WTC11 (cell line): ENCODE measurements at regions not wholly inside any gene's neighbourhood (a gene's known extent, or its start where the extent isn't known, plus 50 kb on each side); places are given as distances from the start of the nearest gene placed in this dataset.

Experiments
- CREM ChIP-seq: sonication (generic); formaldehyde crosslinking; IDR thresholded peaks from 2 replicates; pipeline ENCODE4 v1.8.1; 2022; ENCODE audit warnings: mild to moderate bottlenecking, missing genetic modification reagents, moderate library complexity
- CTCF ChIP-seq: fragments of 200-600 bp; IDR thresholded peaks from 2 replicates; pipeline ENCODE4 v1.8.0; 2022; ENCODE audit warnings: antibody characterized with exemption
- E2F1 ChIP-seq: sonication (generic); formaldehyde crosslinking; IDR thresholded peaks from 2 replicates; pipeline ENCODE4 v1.8.0; 2022; ENCODE audit warnings: mild to moderate bottlenecking, missing genetic modification reagents
- FOXP1 ChIP-seq: sonication (generic); formaldehyde crosslinking; IDR thresholded peaks from 2 replicates; pipeline ENCODE4 v1.8.0; 2022; ENCODE audit warnings: missing genetic modification reagents, mild to moderate bottlenecking, moderate library complexity, borderline replicate concordance
- SMAD3 ChIP-seq: sonication (generic); formaldehyde crosslinking; IDR thresholded peaks from 2 replicates; pipeline ENCODE4 v1.8.0; 2022; ENCODE audit warnings: missing genetic modification reagents, mild to moderate bottlenecking, borderline replicate concordance
- SMAD4 ChIP-seq: sonication (generic); formaldehyde crosslinking; IDR thresholded peaks from 2 replicates; pipeline ENCODE4 v1.8.0; 2022; ENCODE audit warnings: mild to moderate bottlenecking, missing genetic modification reagents
- ZBTB21 ChIP-seq: sonication (generic); formaldehyde crosslinking; IDR thresholded peaks from 2 replicates; pipeline ENCODE4 v1.8.1; 2023; ENCODE audit warnings: mild to moderate bottlenecking, missing genetic modification reagents, borderline replicate concordance
- TF ChIP-seq, protein P1 (sequence below): sonication (generic); formaldehyde crosslinking; IDR thresholded peaks from 2 replicates; pipeline ENCODE4 v1.8.1; 2022; ENCODE audit warnings: mild to moderate bottlenecking, missing genetic modification reagents, moderate library complexity, borderline replicate concordance

DNA sequence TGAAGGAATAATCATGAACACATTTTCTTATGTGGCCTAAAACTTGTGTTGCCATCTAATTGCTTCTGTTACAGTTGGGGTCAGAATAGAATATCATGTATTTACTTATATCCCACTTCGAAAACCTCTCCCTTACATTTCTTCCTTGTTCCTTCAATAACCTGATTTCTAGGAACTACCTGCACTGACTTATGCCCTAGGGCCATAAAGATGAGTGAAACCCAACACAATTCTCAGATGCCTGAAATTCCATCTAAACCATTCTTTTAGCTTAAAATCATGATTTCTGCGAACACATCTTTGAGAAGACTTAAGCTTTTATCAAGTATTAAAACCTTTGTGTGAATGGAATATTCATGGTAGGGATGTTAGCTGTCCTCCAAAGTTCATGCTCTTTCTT lies 142.7 kb downstream of the SNAPC1 start:
- TF ChIP-seq FOXP1 (CRISPR knock-in tag) (no peak), ZBTB21 (CRISPR knock-in tag) (no peak), SMAD4 (CRISPR knock-in tag) (no peak), CTCF (no peak), SMAD3 (CRISPR knock-in tag) (no peak), E2F1 (CRISPR knock-in tag) (no peak), CREM (CRISPR knock-in tag) (no peak)
- TF ChIP-seq, protein P1, sequence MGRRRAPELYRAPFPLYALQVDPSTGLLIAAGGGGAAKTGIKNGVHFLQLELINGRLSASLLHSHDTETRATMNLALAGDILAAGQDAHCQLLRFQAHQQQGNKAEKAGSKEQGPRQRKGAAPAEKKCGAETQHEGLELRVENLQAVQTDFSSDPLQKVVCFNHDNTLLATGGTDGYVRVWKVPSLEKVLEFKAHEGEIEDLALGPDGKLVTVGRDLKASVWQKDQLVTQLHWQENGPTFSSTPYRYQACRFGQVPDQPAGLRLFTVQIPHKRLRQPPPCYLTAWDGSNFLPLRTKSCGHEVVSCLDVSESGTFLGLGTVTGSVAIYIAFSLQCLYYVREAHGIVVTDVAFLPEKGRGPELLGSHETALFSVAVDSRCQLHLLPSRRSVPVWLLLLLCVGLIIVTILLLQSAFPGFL = no peak
